Astrocyte (in vitro differentiated cells and primary cell): ENCODE measurements at regions not wholly inside any gene's neighbourhood (a gene's known extent, or its start where the extent isn't known, plus 50 kb on each side); places are given as distances from the start of the nearest gene placed in this dataset.

Experiments
- CTCF ChIP-seq: IDR thresholded peaks from 2 replicates; pipeline ENCODE4 v1.5.1; 2011; ENCODE audit warnings: low read depth, mild to moderate bottlenecking, inconsistent platforms, low read length, moderate library complexity; ENCODE audit not compliant: insufficient read depth
- EZH2 ChIP-seq: IDR thresholded peaks from 2 replicates; pipeline ENCODE4 v1.6.1; 2012; ENCODE audit warnings: mild to moderate bottlenecking, low read length, inconsistent platforms; ENCODE audit not compliant: insufficient read depth

- TF ChIP-seq CTCF (no peak), EZH2 (no peak)
These were observed 539.4 kb upstream of the SPHKAP start for GRCh38 chr2:228720895-228721294.
